ENCODE measurements at regions not wholly inside any gene's neighbourhood (a gene's known extent, or its start where the extent isn't known, plus 50 kb on each side); places are given as distances from the start of the nearest gene placed in this dataset.

DNA sequence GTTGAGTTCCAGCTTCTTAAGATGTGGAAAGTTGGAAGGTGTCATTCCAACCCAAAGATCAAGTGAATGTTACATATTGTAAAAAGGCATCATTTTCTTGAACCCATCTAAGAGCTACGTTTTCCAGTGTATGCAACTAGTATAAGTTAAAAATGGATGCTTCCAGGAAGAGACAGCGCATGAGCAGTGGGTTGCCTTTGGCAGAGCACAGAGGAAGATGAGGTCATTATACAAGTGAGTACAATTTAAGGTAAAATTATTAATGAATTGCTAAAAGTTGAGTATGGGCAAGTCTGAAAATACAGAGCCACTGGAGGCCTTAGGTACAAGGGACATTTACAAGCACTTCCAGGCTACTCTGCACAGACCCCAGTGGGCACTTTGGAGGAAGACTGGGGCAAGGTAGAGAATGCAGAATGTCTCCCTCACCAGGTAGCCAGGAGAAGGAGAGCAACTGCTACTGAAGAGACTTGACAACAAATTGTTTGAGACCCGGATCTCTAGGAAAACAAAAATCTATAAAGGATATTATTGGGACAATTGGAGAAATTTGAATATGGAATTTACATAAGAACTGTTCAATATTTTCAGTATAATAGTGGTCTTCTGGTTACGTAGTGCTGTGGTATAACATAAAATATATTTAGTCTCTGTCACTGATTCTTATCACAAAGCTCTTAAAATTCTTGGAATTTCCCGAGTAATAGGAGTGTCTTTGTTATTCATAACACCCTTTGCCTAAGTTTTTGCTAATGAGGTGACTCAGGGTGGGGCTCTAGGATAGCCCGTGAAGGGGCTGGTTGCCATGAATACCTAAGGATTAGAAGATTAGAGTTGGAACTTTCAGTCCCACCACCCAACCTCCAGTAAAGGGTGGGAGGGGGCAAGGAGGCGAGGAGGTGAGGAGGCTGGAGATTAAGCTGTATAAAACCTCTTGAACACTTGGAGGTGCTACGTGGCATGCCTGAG lies 129.9 kb upstream of the FER start:
- TF ChIP-seq, protein P1, sequence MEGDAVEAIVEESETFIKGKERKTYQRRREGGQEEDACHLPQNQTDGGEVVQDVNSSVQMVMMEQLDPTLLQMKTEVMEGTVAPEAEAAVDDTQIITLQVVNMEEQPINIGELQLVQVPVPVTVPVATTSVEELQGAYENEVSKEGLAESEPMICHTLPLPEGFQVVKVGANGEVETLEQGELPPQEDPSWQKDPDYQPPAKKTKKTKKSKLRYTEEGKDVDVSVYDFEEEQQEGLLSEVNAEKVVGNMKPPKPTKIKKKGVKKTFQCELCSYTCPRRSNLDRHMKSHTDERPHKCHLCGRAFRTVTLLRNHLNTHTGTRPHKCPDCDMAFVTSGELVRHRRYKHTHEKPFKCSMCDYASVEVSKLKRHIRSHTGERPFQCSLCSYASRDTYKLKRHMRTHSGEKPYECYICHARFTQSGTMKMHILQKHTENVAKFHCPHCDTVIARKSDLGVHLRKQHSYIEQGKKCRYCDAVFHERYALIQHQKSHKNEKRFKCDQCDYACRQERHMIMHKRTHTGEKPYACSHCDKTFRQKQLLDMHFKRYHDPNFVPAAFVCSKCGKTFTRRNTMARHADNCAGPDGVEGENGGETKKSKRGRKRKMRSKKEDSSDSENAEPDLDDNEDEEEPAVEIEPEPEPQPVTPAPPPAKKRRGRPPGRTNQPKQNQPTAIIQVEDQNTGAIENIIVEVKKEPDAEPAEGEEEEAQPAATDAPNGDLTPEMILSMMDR (IDR thresholded peaks at IDR 0.05; ENCODE audit: poor library complexity) = no peak
- TF ChIP-seq EZH2phosphoT487 (IDR thresholded peaks at IDR 0.05; ENCODE audit: low read depth, severe bottlenecking, unreplicated experiment) = no peak
- no peak for TF ChIP-seq EZH2 (IDR thresholded peaks at IDR 0.05; ENCODE audit: borderline replicate concordance)
